Immature natural killer cell (primary cell): ENCODE measurements at regions not wholly inside any gene's neighbourhood (a gene's known extent, or its start where the extent isn't known, plus 50 kb on each side); places are given as distances from the start of the nearest gene placed in this dataset.
"Not testable (repeated sequence)": the region's sequence is repeated elsewhere in the genome, so short reads cannot be mapped to it uniquely, and the experiment has no call there.

ENCODE experiments used
- DNase-seq, 3 donors: peaks; one replicate each; pipeline ENCODE4 v3.0.0; 2022; ENCODE audit warnings: mixed read lengths in 1 of 3
- H3K27ac Mint-ChIP-seq, 6 donors: one replicate each; pipeline ENCODE4 v1.8.0; 2020; ENCODE audit warnings: mixed read lengths in 6 of 6, mild to moderate bottlenecking in 5 of 6, inconsistent platforms in 4 of 6, moderate library complexity in 3 of 6
- H3K27me3 Mint-ChIP-seq, 3 donors: one replicate each; pipeline ENCODE4 v1.8.0; 2020 to 2021; ENCODE audit warnings: low read depth in 3 of 3, mild to moderate bottlenecking in 3 of 3, mixed read lengths in 3 of 3, moderate library complexity in 3 of 3, inconsistent platforms in 1 of 3
- H3K36me3 Mint-ChIP-seq, 3 donors: one replicate each; pipeline ENCODE4 v1.8.0; 2020; ENCODE audit warnings: mixed read lengths in 3 of 3, inconsistent platforms in 2 of 3, mild to moderate bottlenecking in 2 of 3
- H3K4me1 Mint-ChIP-seq, 2 donors: one replicate each; pipeline ENCODE4 v1.8.0; 2020; ENCODE audit warnings: inconsistent platforms in 2 of 2, mild to moderate bottlenecking in 2 of 2, mixed read lengths in 2 of 2, moderate library complexity in 1 of 2
- H3K4me3 Mint-ChIP-seq, 5 donors: one replicate each; pipeline ENCODE4 v1.8.0; 2020; ENCODE audit warnings: mild to moderate bottlenecking in 5 of 5, mixed read lengths in 5 of 5, inconsistent platforms in 3 of 5, moderate library complexity in 3 of 5
- H3K9me3 Mint-ChIP-seq, 6 donors: one replicate each; pipeline ENCODE4 v1.8.0; 2020; ENCODE audit warnings: mild to moderate bottlenecking in 6 of 6, mixed read lengths in 6 of 6, inconsistent platforms in 4 of 6, moderate library complexity in 3 of 6

- no peaks in the 10 kb centered on the region for H3K4me1 Mint-ChIP-seq
- H3K9me3 Mint-ChIP-seq, result peaks cover 0 to 1% (median 0%) of the 10 kb centered on the region in 6 donors
- DNase-seq, result no peak
- no peak overlapping the region for H3K4me3 Mint-ChIP-seq
- no peaks in the 10 kb centered on the region for H3K27me3 Mint-ChIP-seq
- no peaks in the 10 kb centered on the region for H3K36me3 Mint-ChIP-seq
- H3K27ac Mint-ChIP-seq, result no peak overlapping the region
Observed at GRCh38 chr10:23864631-23865147, 344.2 kb upstream of the KIAA1217 start.

- peaks cover 3 to 12% of the 10 kb centered on the region in 2 donors for H3K4me1 Mint-ChIP-seq
- H3K27ac Mint-ChIP-seq, H3K27me3 Mint-ChIP-seq, H3K9me3 Mint-ChIP-seq, DNase-seq, H3K36me3 Mint-ChIP-seq, H3K4me3 Mint-ChIP-seq: not testable (repeated sequence)
Observed at GRCh38 chr10:23866985-23867384, 342.0 kb upstream of the KIAA1217 start.

- Mint-ChIP-seq H3K27me3 (no peaks in the 10 kb centered on the region), H3K36me3 (peaks cover 0 to 4% (median 0%) of the 10 kb centered on the region in 3 donors), H3K27ac (no peak overlapping the region), H3K4me1 (peaks cover 3 to 12% of the 10 kb centered on the region in 2 donors), H3K9me3 (peaks cover 0 to 1% (median 0%) of the 10 kb centered on the region in 6 donors), H3K4me3 (no peak overlapping the region)
- no peak for DNase-seq
Observed at GRCh38 chr10:23868121-23868520, 340.8 kb upstream of the KIAA1217 start.

GRCh38 chr10:23869548-23869947, 339.4 kb upstream of the KIAA1217 start:
- peaks cover 3 to 12% of the 10 kb centered on the region in 2 donors for H3K4me1 Mint-ChIP-seq
- H3K36me3 Mint-ChIP-seq, result peaks cover 0 to 4% (median 0%) of the 10 kb centered on the region in 3 donors
- peaks cover 0 to 1% (median 0%) of the 10 kb centered on the region in 6 donors for H3K9me3 Mint-ChIP-seq
- DNase-seq, result no peak
- no peak overlapping the region for H3K4me3 Mint-ChIP-seq
- no peaks in the 10 kb centered on the region for H3K27me3 Mint-ChIP-seq
- no peak overlapping the region for H3K27ac Mint-ChIP-seq

- H3K27me3 Mint-ChIP-seq, result no peaks in the 10 kb centered on the region
- peaks cover 0 to 4% (median 0%) of the 10 kb centered on the region in 3 donors for H3K36me3 Mint-ChIP-seq
- no peak for DNase-seq
- no peak overlapping the region for H3K4me3 Mint-ChIP-seq
- H3K27ac Mint-ChIP-seq, result no peak overlapping the region
- peaks cover 3 to 12% of the 10 kb centered on the region in 2 donors for H3K4me1 Mint-ChIP-seq
- H3K9me3 Mint-ChIP-seq, result peaks cover 0 to 1% (median 0%) of the 10 kb centered on the region in 6 donors
Observed at GRCh38 chr10:23869996-23870395, 338.9 kb upstream of the KIAA1217 start.

- Mint-ChIP-seq H3K27ac (no peak overlapping the region), H3K9me3 (peaks cover 0 to 1% (median 0%) of the 10 kb centered on the region in 6 donors), H3K4me1 (peaks cover 3 to 12% of the 10 kb centered on the region in 2 donors), H3K4me3 (peak overlapping the region in 1 of 5 donors; percentile 30), H3K36me3 (peaks cover 0 to 4% (median 0%) of the 10 kb centered on the region in 3 donors), H3K27me3 (no peaks in the 10 kb centered on the region)
- no peak for DNase-seq
Observed at GRCh38 chr10:23870651-23871610, 338.0 kb upstream of the KIAA1217 start.

- Mint-ChIP-seq H3K36me3 (peaks cover 0 to 4% (median 0%) of the 10 kb centered on the region in 3 donors), H3K9me3 (no peaks in the 10 kb centered on the region), H3K27me3 (no peaks in the 10 kb centered on the region), H3K27ac (no peak overlapping the region), H3K4me1 (peaks cover 3 to 12% of the 10 kb centered on the region in 2 donors), H3K4me3 (no peak overlapping the region)
- DNase-seq, result no peak
Observed at GRCh38 chr10:23872290-23872689, 336.6 kb upstream of the KIAA1217 start.

- Mint-ChIP-seq H3K36me3 (no peaks in the 10 kb centered on the region), H3K27ac (no peak overlapping the region), H3K27me3 (no peaks in the 10 kb centered on the region), H3K4me3 (no peak overlapping the region), H3K9me3 (no peaks in the 10 kb centered on the region), H3K4me1 (no peaks in the 10 kb centered on the region)
- DNase-seq, result no peak
Observed at GRCh38 chr10:23877791-23878320, 331.1 kb upstream of the KIAA1217 start.

- Mint-ChIP-seq H3K4me3 (no peak overlapping the region), H3K9me3 (peaks cover 0 to 9% (median 1%) of the 10 kb centered on the region in 6 donors), H3K27me3 (peaks cover 0 to 3% (median 0%) of the 10 kb centered on the region in 3 donors), H3K4me1 (peaks cover 3 to 21% of the 10 kb centered on the region in 2 donors), H3K27ac (no peak overlapping the region), H3K36me3 (no peaks in the 10 kb centered on the region)
- no peak for DNase-seq
Observed at GRCh38 chr10:23884670-23885069, 324.3 kb upstream of the KIAA1217 start.

GRCh38 chr10:23885853-23886252, 323.1 kb upstream of the KIAA1217 start:
- Mint-ChIP-seq H3K27ac (peak overlapping the region in 3 of 6 donors; percentile 37 to 70 (median 69)), H3K27me3 (peaks cover 0 to 3% (median 0%) of the 10 kb centered on the region in 3 donors), H3K4me3 (peak overlapping the region in 3 of 5 donors; percentile 16 to 60 (median 52)), H3K4me1 (peaks cover 3 to 21% of the 10 kb centered on the region in 2 donors), H3K9me3 (peaks cover 0 to 9% (median 1%) of the 10 kb centered on the region in 6 donors), H3K36me3 (no peaks in the 10 kb centered on the region)
- peak; percentile 7 to 19 (median 9) for DNase-seq

GRCh38 chr10:23886355-23886754, 322.6 kb upstream of the KIAA1217 start:
- peak in 2 of 3 donors; percentile 2 to 4 for DNase-seq
- Mint-ChIP-seq H3K36me3 (no peaks in the 10 kb centered on the region), H3K4me1 (peaks cover 3 to 21% of the 10 kb centered on the region in 2 donors), H3K4me3 (peak overlapping the region in 3 of 5 donors; percentile 4 to 60 (median 52)), H3K9me3 (peaks cover 0 to 9% (median 1%) of the 10 kb centered on the region in 6 donors), H3K27ac (peak overlapping the region in 4 of 6 donors; percentile 8 to 70 (median 53)), H3K27me3 (peaks cover 0 to 3% (median 0%) of the 10 kb centered on the region in 3 donors)

- DNase-seq, result no peak
- Mint-ChIP-seq H3K27ac (no peak overlapping the region), H3K36me3 (no peaks in the 10 kb centered on the region), H3K9me3 (peaks cover 0 to 9% (median 1%) of the 10 kb centered on the region in 6 donors), H3K4me1 (peaks cover under 1 to 3% of the 10 kb centered on the region in 2 donors), H3K4me3 (no peak overlapping the region), H3K27me3 (peaks cover 0 to 4% (median 0%) of the 10 kb centered on the region in 3 donors)
Observed at GRCh38 chr10:23891301-23891700, 317.6 kb upstream of the KIAA1217 start.

GRCh38 chr10:23892296-23892695, 316.6 kb upstream of the KIAA1217 start:
- H3K36me3 Mint-ChIP-seq, result no peaks in the 10 kb centered on the region
- H3K27me3 Mint-ChIP-seq, result peaks cover 0 to 5% (median 0%) of the 10 kb centered on the region in 3 donors
- peaks cover 0 to 9% (median 3%) of the 10 kb centered on the region in 6 donors for H3K9me3 Mint-ChIP-seq
- no peaks in the 10 kb centered on the region for H3K4me1 Mint-ChIP-seq
- no peak overlapping the region for H3K4me3 Mint-ChIP-seq
- no peak for DNase-seq
- no peak overlapping the region for H3K27ac Mint-ChIP-seq

- no peak overlapping the region for H3K4me3 Mint-ChIP-seq
- H3K27ac Mint-ChIP-seq, result no peak overlapping the region
- H3K27me3 Mint-ChIP-seq, result peaks cover 0 to 1% (median 0%) of the 10 kb centered on the region in 3 donors
- DNase-seq, result no peak
- peaks cover 0 to 15% (median 3%) of the 10 kb centered on the region in 6 donors for H3K9me3 Mint-ChIP-seq
- H3K36me3 Mint-ChIP-seq, result no peaks in the 10 kb centered on the region
- no peaks in the 10 kb centered on the region for H3K4me1 Mint-ChIP-seq
Observed at GRCh38 chr10:23897267-23897666, 311.7 kb upstream of the KIAA1217 start.
